Activated CD4-positive, alpha-beta T cell treated with anti-CD3 and anti-CD28 coated beads, Interleukin-2, amount 50 U/mL, for 16 hours (primary cell): ENCODE measurements at regions not wholly inside any gene's neighbourhood (a gene's known extent, or its start where the extent isn't known, plus 50 kb on each side); places are given as distances from the start of the nearest gene placed in this dataset.
"Not testable (repeated sequence)": the region's sequence is repeated elsewhere in the genome, so short reads cannot be mapped to it uniquely, and the experiment has no call there.

Experiments
- DNase-seq: peaks from one replicate; pipeline ENCODE4 v3.0.0-alpha.2; 2020

GRCh38 chr5:85173469-85173868, 788.8 kb upstream of the EDIL3 start:
- DNase-seq, result no peak

GRCh38 chr5:85182344-85182743, 797.7 kb upstream of the EDIL3 start:
- no peak for DNase-seq

GRCh38 chr5:85204289-85204688, 819.6 kb upstream of the EDIL3 start:
- no peak for DNase-seq

- no peak for DNase-seq
These were observed 820.8 kb upstream of the EDIL3 start for GRCh38 chr5:85205430-85205829.

GRCh38 chr5:85225388-85225787, 840.7 kb upstream of the EDIL3 start:
- DNase-seq, result no peak

GRCh38 chr5:85249204-85249603, 864.5 kb upstream of the EDIL3 start:
- no peak for DNase-seq

- no peak for DNase-seq
These were observed 878.4 kb upstream of the EDIL3 start for GRCh38 chr5:85263125-85263524.

- DNase-seq, result no peak
These were observed 882.0 kb upstream of the EDIL3 start for GRCh38 chr5:85266692-85267091.

- DNase-seq, result no peak
These were observed 883.5 kb upstream of the EDIL3 start for GRCh38 chr5:85268194-85268593.

- DNase-seq, result peak; percentile 42
These were observed 893.5 kb upstream of the EDIL3 start for GRCh38 chr5:85278193-85278592.

- DNase-seq, result no peak
These were observed 904.2 kb upstream of the EDIL3 start for GRCh38 chr5:85288914-85289313.

GRCh38 chr5:85293145-85293785, 908.6 kb upstream of the EDIL3 start:
- DNase-seq, result no peak

- no peak for DNase-seq
These were observed 919.8 kb upstream of the EDIL3 start for GRCh38 chr5:85304524-85304923.

- DNase-seq, result no peak
These were observed 921.1 kb upstream of the EDIL3 start for GRCh38 chr5:85305766-85306165.

GRCh38 chr5:85311536-85311935, 926.9 kb upstream of the EDIL3 start:
- DNase-seq, result no peak

- DNase-seq, result no peak
These were observed 935.8 kb upstream of the EDIL3 start for GRCh38 chr5:85320495-85320894.

- DNase-seq, result no peak
These were observed 948.6 kb upstream of the EDIL3 start for GRCh38 chr5:85333276-85333675.

GRCh38 chr5:85337435-85337834, 952.8 kb upstream of the EDIL3 start:
- no peak for DNase-seq

GRCh38 chr5:85340790-85341189, 956.1 kb upstream of the EDIL3 start:
- no peak for DNase-seq

- DNase-seq, result no peak
These were observed 961.1 kb upstream of the EDIL3 start for GRCh38 chr5:85345818-85346217.

- DNase-seq, result no peak
These were observed 972.6 kb upstream of the EDIL3 start for GRCh38 chr5:85357309-85357708.

GRCh38 chr5:85375525-85375924, 990.8 kb upstream of the EDIL3 start:
- no peak for DNase-seq

- no peak for DNase-seq
These were observed 1004.1 kb upstream of the EDIL3 start for GRCh38 chr5:85388770-85389169.

GRCh38 chr5:85392309-85392708, 1007.6 kb upstream of the EDIL3 start:
- not testable (repeated sequence) for DNase-seq

- DNase-seq, result no peak
These were observed 1010.8 kb upstream of the EDIL3 start for GRCh38 chr5:85395526-85395925.

GRCh38 chr5:85397451-85397850, 1012.8 kb upstream of the EDIL3 start:
- DNase-seq, result no peak
